PC-3 (cell line): ENCODE measurements at regions not wholly inside any gene's neighbourhood (a gene's known extent, or its start where the extent isn't known, plus 50 kb on each side); places are given as distances from the start of the nearest gene placed in this dataset.

Experiments used
- ATAC-seq: fragments of 200-7000 bp; cut with Tn5 transposase; 2 replicates; pipeline ENCODE4 v1.9.1; 2020; ENCODE audit warnings: mild to moderate bottlenecking, moderate library complexity
- BruUV-seq: library from RNA; stranded (reverse); fragments of 400-500 nt; replicated peaks from 2 replicates; lab custom pipeline; 2021; lab: Mats Ljungman, UMichigan
- CTCF ChIA-PET: fragments of 300-600 bp; sonication (Branson Sonifier 250); formaldehyde crosslinking; loops from one replicate; lab custom pipeline; 2022; ENCODE audit warnings: antibody characterized with exemption; lab: Charles Lee
- POLR2A ChIA-PET: fragments of 300-600 bp; sonication (Branson Sonifier 250); formaldehyde crosslinking; loops from one replicate; lab custom pipeline; 2022; ENCODE audit warnings: antibody characterized with exemption; ENCODE audit not compliant: unreplicated experiment; lab: Charles Lee
- DNase-seq: peaks from one replicate; pipeline ENCODE4 v3.0.0-alpha.2; 2015
- H2AFZ ChIP-seq: fragments of 300-600 bp; sonication (generic); 2 replicates; pipeline ENCODE4 v1.6.0; 2016; ENCODE audit warnings: antibody characterized with exemption, low read length
- H3F3A ChIP-seq: fragments of 300-600 bp; sonication (generic); one replicate; pipeline ENCODE4 v1.6.0; 2017; ENCODE audit warnings: antibody characterized with exemption, low read length, control low read depth, mild to moderate bottlenecking; ENCODE audit not compliant: unreplicated experiment
- H3K27ac ChIP-seq: fragments of 300-600 bp; sonication (generic); 2 replicates; pipeline ENCODE4 v1.5.1; 2016; ENCODE audit warnings: mild to moderate bottlenecking, low read length
- H3K27me3 ChIP-seq: fragments of 300-600 bp; sonication (generic); 2 replicates; pipeline ENCODE4 v1.6.1; 2016; ENCODE audit warnings: low read length, mixed read lengths
- H3K36me3 ChIP-seq: fragments of 300-600 bp; sonication (generic); 2 replicates; pipeline ENCODE4 v1.6.1; 2016; ENCODE audit warnings: low read depth, mixed run types, low read length, mixed read lengths
- H3K4me1 ChIP-seq: fragments of 300-600 bp; sonication (generic); 2 replicates; pipeline ENCODE4 v1.5.1; 2016; ENCODE audit warnings: low read length; ENCODE audit not compliant: insufficient read depth
- H3K4me2 ChIP-seq: fragments of 300-600 bp; sonication (generic); 2 replicates; pipeline ENCODE4 v1.6.0; 2016; ENCODE audit warnings: low read length
- H3K4me3 ChIP-seq: fragments of 300-600 bp; sonication (generic); 2 replicates; pipeline ENCODE4 v1.5.1; 2016; ENCODE audit warnings: mild to moderate bottlenecking, low read length, mixed read lengths
- H3K79me2 ChIP-seq: fragments of 300-600 bp; sonication (generic); 2 replicates; pipeline ENCODE4 v1.6.1; 2017; ENCODE audit warnings: low read length, mixed read lengths
- H3K9ac ChIP-seq: fragments of 300-600 bp; sonication (generic); 2 replicates; pipeline ENCODE4 v1.6.0; 2016; ENCODE audit warnings: mild to moderate bottlenecking, low read length
- H3K9me2 ChIP-seq: fragments of 300-600 bp; sonication (generic); replicated peaks from 2 replicates; pipeline ENCODE4 v1.6.1; 2016; ENCODE audit warnings: mixed run types, low read length, mixed read lengths
- H3K9me3 ChIP-seq: fragments of 300-600 bp; sonication (generic); 2 replicates; pipeline ENCODE4 v1.6.1; 2016; ENCODE audit warnings: low read length, mixed read lengths
- H4K20me1 ChIP-seq: fragments of 300-600 bp; sonication (generic); 2 replicates; pipeline ENCODE4 v1.6.1; 2016; ENCODE audit warnings: low read length, mixed read lengths
- EZH2 ChIP-seq: fragments of 300-600 bp; sonication (generic); IDR thresholded peaks from one replicate; pipeline ENCODE4 v1.6.1; 2017; ENCODE audit warnings: antibody characterized with exemption, mild to moderate bottlenecking, low read length; ENCODE audit not compliant: unreplicated experiment
- EZH2phosphoT487 ChIP-seq: fragments of 300-600 bp; sonication (generic); IDR thresholded peaks from 2 replicates; pipeline ENCODE4 v1.6.1; 2018; ENCODE audit warnings: mild to moderate bottlenecking, antibody characterized with exemption, low read length, borderline replicate concordance
- intact Hi-C: fragments of 100-400 bp; cut with micrococcal nuclease; formaldehyde crosslinking; loops from 2 replicates; pipeline ENCODE4 v1.9.0; 2023
- TF ChIP-seq, protein P1 (sequence below): fragments of 300-600 bp; sonication (generic); conservative IDR thresholded peaks from 2 replicates; pipeline ENCODE4 v1.5.1; 2017; ENCODE audit warnings: antibody characterized with exemption, low read depth, mild to moderate bottlenecking, low read length

DNA sequence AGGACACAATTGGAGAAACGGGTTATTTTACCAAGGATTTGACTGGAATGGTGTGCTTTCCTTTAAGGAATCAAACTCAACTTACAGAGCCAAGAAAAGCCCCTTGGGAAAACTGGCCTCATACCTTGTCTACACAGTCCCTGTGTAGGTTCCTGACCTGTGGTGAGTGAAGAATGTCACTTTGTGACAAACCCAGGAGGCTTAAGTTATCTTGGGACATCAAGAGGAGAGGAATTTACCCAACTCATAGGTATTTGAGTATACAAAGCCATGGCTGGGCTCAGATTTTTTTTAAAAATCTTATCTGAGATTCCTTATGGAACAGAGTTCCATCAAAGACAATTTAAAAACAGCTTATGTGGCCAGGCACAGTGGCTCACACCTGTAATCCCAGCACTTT lies 112.1 kb downstream of the EIF4E start:
- no peaks in the 10 kb centered on the region for H3K9me3 ChIP-seq
- H3K4me3 ChIP-seq, result no peak overlapping the region
- no peak overlapping the region for H3K9ac ChIP-seq
- no peak overlapping the region for H3K27ac ChIP-seq
- H3F3A ChIP-seq, result no peaks in the 10 kb centered on the region
- ChIA-PET POLR2A (no interaction called here), CTCF (no interaction called here)
- TF ChIP-seq EZH2phosphoT487 (no peak), EZH2 (no peak)
- TF ChIP-seq, protein P1, sequence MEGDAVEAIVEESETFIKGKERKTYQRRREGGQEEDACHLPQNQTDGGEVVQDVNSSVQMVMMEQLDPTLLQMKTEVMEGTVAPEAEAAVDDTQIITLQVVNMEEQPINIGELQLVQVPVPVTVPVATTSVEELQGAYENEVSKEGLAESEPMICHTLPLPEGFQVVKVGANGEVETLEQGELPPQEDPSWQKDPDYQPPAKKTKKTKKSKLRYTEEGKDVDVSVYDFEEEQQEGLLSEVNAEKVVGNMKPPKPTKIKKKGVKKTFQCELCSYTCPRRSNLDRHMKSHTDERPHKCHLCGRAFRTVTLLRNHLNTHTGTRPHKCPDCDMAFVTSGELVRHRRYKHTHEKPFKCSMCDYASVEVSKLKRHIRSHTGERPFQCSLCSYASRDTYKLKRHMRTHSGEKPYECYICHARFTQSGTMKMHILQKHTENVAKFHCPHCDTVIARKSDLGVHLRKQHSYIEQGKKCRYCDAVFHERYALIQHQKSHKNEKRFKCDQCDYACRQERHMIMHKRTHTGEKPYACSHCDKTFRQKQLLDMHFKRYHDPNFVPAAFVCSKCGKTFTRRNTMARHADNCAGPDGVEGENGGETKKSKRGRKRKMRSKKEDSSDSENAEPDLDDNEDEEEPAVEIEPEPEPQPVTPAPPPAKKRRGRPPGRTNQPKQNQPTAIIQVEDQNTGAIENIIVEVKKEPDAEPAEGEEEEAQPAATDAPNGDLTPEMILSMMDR, result no peak
- H3K4me2 ChIP-seq, result no peak overlapping the region
- no peaks in the 10 kb centered on the region for H3K4me1 ChIP-seq
- ATAC-seq (no peak), DNase-seq (no peak)
- H3K27me3 ChIP-seq, result no peaks in the 10 kb centered on the region
- no peaks in the 10 kb centered on the region for H3K79me2 ChIP-seq
- no peaks in the 10 kb centered on the region for H4K20me1 ChIP-seq
- intact Hi-C loops, result no loop called here
- no peaks in the 10 kb centered on the region for H3K9me2 ChIP-seq
- no peak overlapping the region for H2AFZ ChIP-seq
- no peaks in the 10 kb centered on the region for H3K36me3 ChIP-seq
- BruUV-seq, result no TSS peak

DNA sequence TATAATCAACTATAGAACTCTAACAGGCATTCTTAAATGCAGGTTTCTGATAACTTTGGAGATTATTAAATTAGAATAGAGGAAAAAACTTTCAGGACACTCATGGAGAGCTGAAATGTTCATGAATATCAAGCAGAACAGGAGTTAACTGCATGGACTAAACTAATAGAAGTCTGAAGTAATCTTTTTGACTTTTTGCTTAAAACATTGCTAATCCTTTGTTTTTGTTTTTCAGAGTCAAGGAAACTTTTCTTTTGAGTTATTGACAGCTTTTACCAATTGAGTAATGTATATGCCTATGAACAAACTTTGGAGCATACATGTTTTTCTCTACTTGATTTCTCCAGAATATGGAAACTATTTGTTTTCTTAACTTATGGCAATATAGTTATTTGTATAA lies 112.5 kb downstream of the EIF4E start:
- Histone ChIP-seq H3F3A (no peaks in the 10 kb centered on the region), H3K4me2 (no peak overlapping the region), H3K4me3 (no peak overlapping the region), H3K27me3 (no peaks in the 10 kb centered on the region), H3K27ac (no peak overlapping the region), H3K9me2 (no peaks in the 10 kb centered on the region), H3K79me2 (no peaks in the 10 kb centered on the region), H3K9ac (no peak overlapping the region), H4K20me1 (no peaks in the 10 kb centered on the region), H3K4me1 (no peaks in the 10 kb centered on the region), H3K9me3 (no peaks in the 10 kb centered on the region), H2AFZ (no peak overlapping the region), H3K36me3 (no peaks in the 10 kb centered on the region)
- ATAC-seq (no peak), DNase-seq (no peak)
- no TSS peak for BruUV-seq
- ChIA-PET POLR2A (no interaction called here), CTCF (no interaction called here)
- TF ChIP-seq, protein P1, result no peak
- no peak for TF ChIP-seq EZH2
- no peak for TF ChIP-seq EZH2phosphoT487
- intact Hi-C loops, result no loop called here

DNA sequence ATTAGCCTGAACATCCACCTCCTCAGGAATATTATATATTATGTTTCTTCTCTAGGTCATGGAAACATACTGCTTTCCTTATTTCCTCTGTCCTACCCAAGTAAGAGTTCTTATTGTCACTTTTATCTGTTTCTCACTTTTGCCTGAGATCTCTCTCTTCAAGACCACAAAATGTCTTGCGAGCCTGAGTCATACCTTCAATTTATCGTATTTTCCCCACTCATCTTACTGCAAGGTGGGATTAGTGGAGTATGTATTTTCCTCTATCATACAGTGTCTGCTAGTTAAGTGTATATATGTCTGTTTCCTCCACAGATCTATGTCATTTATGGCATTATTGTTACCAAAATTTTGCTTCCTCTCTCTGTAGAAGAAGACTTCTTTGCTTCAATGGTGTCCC lies 124.5 kb downstream of the EIF4E start:
- no peak for ATAC-seq
- POLR2A ChIA-PET, result no interaction called here
- Histone ChIP-seq H3K27me3 (no peaks in the 10 kb centered on the region), H3K9me2 (no peaks in the 10 kb centered on the region), H3K27ac (no peak overlapping the region), H3K36me3 (no peaks in the 10 kb centered on the region), H3K4me1 (no peaks in the 10 kb centered on the region), H3K79me2 (no peaks in the 10 kb centered on the region), H3K9me3 (no peaks in the 10 kb centered on the region), H3K4me3 (no peak overlapping the region), H3K4me2 (no peak overlapping the region), H4K20me1 (no peaks in the 10 kb centered on the region), H3F3A (no peaks in the 10 kb centered on the region), H2AFZ (no peak overlapping the region), H3K9ac (no peak overlapping the region)
- CTCF ChIA-PET, result no interaction called here
- DNase-seq, result no peak
- no TSS peak for BruUV-seq
- intact Hi-C loops, result no loop called here
- TF ChIP-seq EZH2, result no peak
- TF ChIP-seq EZH2phosphoT487, result no peak
- TF ChIP-seq, protein P1, result no peak
